Panc1 (cell line): ENCODE measurements at regions not wholly inside any gene's neighbourhood (a gene's known extent, or its start where the extent isn't known, plus 50 kb on each side); places are given as distances from the start of the nearest gene placed in this dataset.
A peak's percentile ranks its signal among the peaks of the same experiment; 100 is the strongest.

Experiments used
- ATAC-seq: fragments of 200-7000 bp; cut with Tn5 transposase; 2 replicates; pipeline ENCODE4 v1.9.1; 2020; ENCODE audit warnings: mild to moderate bottlenecking, moderate library complexity
- BruUV-seq: library from RNA; stranded (reverse); fragments of 400-500 nt; replicated peaks from 2 replicates; lab custom pipeline; 2021; lab: Mats Ljungman, UMichigan
- CTCF ChIA-PET: fragments of 300-600 bp; sonication (Branson Sonifier 250); formaldehyde crosslinking; loops from one replicate; lab custom pipeline; 2022; ENCODE audit warnings: antibody characterized with exemption; lab: Charles Lee
- POLR2A ChIA-PET: fragments of 300-600 bp; sonication (Branson Sonifier 250); formaldehyde crosslinking; loops from one replicate; lab custom pipeline; 2022; ENCODE audit warnings: antibody characterized with exemption; lab: Charles Lee
- DNase-seq: peaks from one replicate; pipeline ENCODE4 v3.0.0-alpha.2; 2010; ENCODE audit warnings: low read depth, low spot score
- H3K27ac ChIP-seq: 2 replicates; pipeline ENCODE4 v1.5.1; 2011; ENCODE audit warnings: mild to moderate bottlenecking, low read length, inconsistent platforms
- H3K27me3 ChIP-seq: fragments of 200-500 bp; sonication (Bioruptor generic); 2 replicates; pipeline ENCODE4 v1.6.0; 2014; ENCODE audit warnings: low read length, inconsistent platforms; ENCODE audit not compliant: control insufficient read depth, insufficient read depth
- H3K36me3 ChIP-seq: fragments of 200-500 bp; sonication (Bioruptor generic); 2 replicates; pipeline ENCODE4 v1.5.1; 2014; ENCODE audit warnings: inconsistent platforms, mild to moderate bottlenecking, low read length, moderate library complexity; ENCODE audit not compliant: control insufficient read depth, insufficient read depth
- H3K4me1 ChIP-seq: 2 replicates; pipeline ENCODE4 v1.5.1; 2011; ENCODE audit warnings: inconsistent platforms, mild to moderate bottlenecking, low read length, moderate library complexity; ENCODE audit not compliant: control insufficient read depth, insufficient read depth
- H3K4me3 ChIP-seq, 2 experiments: 2 replicates each; pipeline ENCODE4 v1.5.1; 2011 to 2012; ENCODE audit warnings: low read depth in 2 of 2, low read length in 2 of 2, mild to moderate bottlenecking in 2 of 2, inconsistent platforms in 1 of 2, moderate library complexity in 1 of 2
- H3K9me3 ChIP-seq: fragments of 200-500 bp; sonication (Bioruptor generic); 2 replicates; pipeline ENCODE4 v1.5.1; 2014; ENCODE audit warnings: low read depth, mild to moderate bottlenecking, inconsistent platforms, low read length, moderate library complexity; ENCODE audit not compliant: control insufficient read depth, insufficient read depth
- CTCF ChIP-seq: fragments of 450-650 bp; IDR thresholded peaks from 2 replicates; pipeline ENCODE4 v1.5.1; 2017; ENCODE audit warnings: mild to moderate bottlenecking
- POLR2AphosphoS5 ChIP-seq: IDR thresholded peaks from 2 replicates; pipeline ENCODE4 v1.6.1; 2012; ENCODE audit warnings: mild to moderate bottlenecking, low read depth, low read length, moderate library complexity
- REST ChIP-seq, 2 experiments: IDR thresholded peaks; 2 replicates each; pipeline ENCODE4 v1.6.1; 2011 to 2012; ENCODE audit warnings: low read depth in 2 of 2, control low read depth in 1 of 2, low read length in 1 of 2, mild to moderate bottlenecking in 1 of 2, moderate library complexity in 1 of 2; ENCODE audit not compliant: insufficient read depth in 1 of 2
- SIN3A ChIP-seq: IDR thresholded peaks from 2 replicates; pipeline ENCODE4 v1.6.1; 2012; ENCODE audit warnings: low read depth, mild to moderate bottlenecking, low read length, moderate library complexity, borderline replicate concordance; ENCODE audit not compliant: insufficient read depth
- TCF7L2 ChIP-seq: IDR thresholded peaks from 2 replicates; pipeline ENCODE4 v1.6.1; 2011; ENCODE audit warnings: mild to moderate bottlenecking, low read depth, low read length, inconsistent platforms
- in situ Hi-C: cut with HindIII; loops from 2 replicates; pipeline ENCODE4 v1.10.0; 2016; ENCODE audit warnings: low sequenced_read_pairs, low pct_unique_long_range_greater_than_20kb
- intact Hi-C: fragments of 100-400 bp; cut with micrococcal nuclease; formaldehyde crosslinking; loops from one replicate; pipeline ENCODE4 v1.10.0; 2022; ENCODE audit not compliant: unreplicated experiment

GRCh38 chr1:172909606-172910326 is 141.0 kb downstream of the TNFSF18 start:
- H3K4me1 ChIP-seq, result no peaks in the 10 kb centered on the region
- no peak overlapping the region for H3K4me3 ChIP-seq
- ChIA-PET POLR2A (no interaction called here), CTCF (no interaction called here)
- intact Hi-C loops, result no loop called here
- in situ Hi-C loops, result no loop called here
- H3K27ac ChIP-seq, result no peak overlapping the region
- no peak for TF ChIP-seq TCF7L2
- no peak for TF ChIP-seq POLR2AphosphoS5
- TF ChIP-seq CTCF, result no peak
- TF ChIP-seq REST (IDR thresholded peaks at IDR 0.05; ENCODE audit: insufficient read depth in 1 of 2, low read depth in 2 of 2, low read length in 1 of 2), result no peak
- TF ChIP-seq SIN3A, result no peak
- ATAC-seq, result peak; percentile 65
- H3K9me3 ChIP-seq, result peaks cover 12% of the 10 kb centered on the region; the same call in 1 of the 2 replicates
- no peak for DNase-seq
- H3K36me3 ChIP-seq, result no peaks in the 10 kb centered on the region
- BruUV-seq, result no TSS peak
- no peaks in the 10 kb centered on the region for H3K27me3 ChIP-seq

- no peak for TF ChIP-seq POLR2AphosphoS5
- TF ChIP-seq CTCF, result no peak
- TF ChIP-seq SIN3A, result no peak
- TF ChIP-seq REST (IDR thresholded peaks at IDR 0.05; ENCODE audit: insufficient read depth in 1 of 2, low read depth in 2 of 2, low read length in 1 of 2), result no peak
- TF ChIP-seq TCF7L2, result no peak
- no peaks in the 10 kb centered on the region for H3K36me3 ChIP-seq
- POLR2A ChIA-PET, result interaction anchor here (0.5 kb wide), 1 partner anchor 89 kb away, joined by 8 read pairs; no protein-coding TSS in a partner anchor
- no peak overlapping the region for H3K27ac ChIP-seq
- H3K4me1 ChIP-seq, result no peaks in the 10 kb centered on the region
- no TSS peak for BruUV-seq
- CTCF ChIA-PET, result no interaction called here
- no peak for ATAC-seq
- no peak for DNase-seq
- in situ Hi-C loops (no loop called here), intact Hi-C loops (no loop called here)
- no peaks in the 10 kb centered on the region for H3K27me3 ChIP-seq
- peaks cover 12% of the 10 kb centered on the region; the same call in 1 of the 2 replicates for H3K9me3 ChIP-seq
- H3K4me3 ChIP-seq, result no peak overlapping the region
These were observed 137.9 kb downstream of the TNFSF18 start for GRCh38 chr1:172912765-172913260.
